GM06990 (cell line): ENCODE measurements at regions not wholly inside any gene's neighbourhood (a gene's known extent, or its start where the extent isn't known, plus 50 kb on each side); places are given as distances from the start of the nearest gene placed in this dataset.

Source experiments
- DNase-seq: peaks from one replicate; pipeline ENCODE4 v3.0.0-alpha.2; 2011; ENCODE audit not compliant: insufficient read length; ENCODE audit errors: extremely low read depth
- H3K27me3 ChIP-seq: replicated peaks from 2 replicates; pipeline ENCODE4 v1.6.0; 2011; ENCODE audit warnings: low read length; ENCODE audit not compliant: control insufficient read depth, insufficient read depth
- H3K36me3 ChIP-seq: 2 replicates; pipeline ENCODE4 v1.5.1; 2011; ENCODE audit warnings: low read length; ENCODE audit not compliant: control insufficient read depth, insufficient read depth
- H3K4me3 ChIP-seq: replicated peaks from 2 replicates; pipeline ENCODE4 v1.5.1; 2011; ENCODE audit warnings: low read depth, mild to moderate bottlenecking, control low read depth, low read length
- CTCF ChIP-seq: IDR thresholded peaks from 2 replicates; pipeline ENCODE4 v1.5.1; 2011; ENCODE audit warnings: low read length, control low read depth, mild to moderate bottlenecking, inconsistent platforms; ENCODE audit not compliant: insufficient read depth, poor library complexity, severe bottlenecking

- no peak for DNase-seq
- H3K27me3 ChIP-seq = peaks cover 1% of the 10 kb centered on the region
- H3K36me3 ChIP-seq = no peaks in the 10 kb centered on the region
- TF ChIP-seq CTCF = no peak
- H3K4me3 ChIP-seq = no peak overlapping the region
Measured at GRCh38 chr10:117861329-117861728, 185.4 kb downstream of the RAB11FIP2 start.

GRCh38 chr10:117863771-117864170 is 183.0 kb downstream of the RAB11FIP2 start:
- DNase-seq = no peak
- H3K4me3 ChIP-seq = no peak overlapping the region
- H3K27me3 ChIP-seq = peaks cover 1% of the 10 kb centered on the region
- H3K36me3 ChIP-seq = no peaks in the 10 kb centered on the region
- TF ChIP-seq CTCF = no peak

- Histone ChIP-seq H3K36me3 (no peaks in the 10 kb centered on the region), H3K27me3 (peaks cover 1% of the 10 kb centered on the region), H3K4me3 (no peak overlapping the region)
- DNase-seq = no peak
- no peak for TF ChIP-seq CTCF
Measured at GRCh38 chr10:117865945-117866344, 180.8 kb downstream of the RAB11FIP2 start.

GRCh38 chr10:117868151-117868550 is 178.6 kb downstream of the RAB11FIP2 start:
- no peak for DNase-seq
- Histone ChIP-seq H3K36me3 (no peaks in the 10 kb centered on the region), H3K4me3 (no peak overlapping the region), H3K27me3 (no peaks in the 10 kb centered on the region; the same call in 1 of the 2 replicates)
- TF ChIP-seq CTCF = no peak

- no peak for DNase-seq
- Histone ChIP-seq H3K36me3 (no peaks in the 10 kb centered on the region), H3K4me3 (no peak overlapping the region), H3K27me3 (peaks cover 2% of the 10 kb centered on the region)
- TF ChIP-seq CTCF = no peak
Measured at GRCh38 chr10:117875793-117876192, 170.9 kb downstream of the RAB11FIP2 start.

GRCh38 chr10:117876210-117876609 is 170.5 kb downstream of the RAB11FIP2 start:
- Histone ChIP-seq H3K4me3 (no peak overlapping the region), H3K27me3 (peaks cover 2% of the 10 kb centered on the region), H3K36me3 (no peaks in the 10 kb centered on the region)
- no peak for DNase-seq
- no peak for TF ChIP-seq CTCF
